ENCODE measurements at regions not wholly inside any gene's neighbourhood (a gene's known extent, or its start where the extent isn't known, plus 50 kb on each side); places are given as distances from the start of the nearest gene placed in this dataset.
A peak's percentile ranks its signal among the peaks of the same experiment; 100 is the strongest.

GRCh38 chr7:22921386-22922086 lies 92.4 kb downstream of the HYCC1 start:
- no peaks in the 10 kb centered on the region for H3K36me3 ChIP-seq (ENCODE audit: control insufficient read depth, insufficient read depth, low read length)
- H3K4me1 ChIP-seq (ENCODE audit: control insufficient read depth, insufficient read depth, low read length) = no peaks in the 10 kb centered on the region
- no CpG with 5 or more reads among the region's 1 CpG for WGBS (ENCODE audit: insufficient coverage)
- no peak for DNase-seq (ENCODE audit: low read depth in 4 of 6, low spot score in 6 of 6)
- no peaks in the 10 kb centered on the region for H3K9me3 ChIP-seq (ENCODE audit: control insufficient read depth, insufficient read depth, low read length)
- H3K27me3 ChIP-seq (ENCODE audit: control insufficient read depth, insufficient read depth, low read length) = no peaks in the 10 kb centered on the region
- no peak overlapping the region for H3K4me3 ChIP-seq (ENCODE audit: low read depth, low read length)
- H3K27ac ChIP-seq (ENCODE audit: low read depth, low read length) = no peak overlapping the region

- Histone ChIP-seq H3K36me3 (ENCODE audit: control insufficient read depth, insufficient read depth, low read length) (no peaks in the 10 kb centered on the region), H3K27me3 (ENCODE audit: control insufficient read depth, insufficient read depth, low read length) (no peaks in the 10 kb centered on the region), H3K27ac (ENCODE audit: low read depth, low read length) (no peak overlapping the region), H3K4me1 (ENCODE audit: control insufficient read depth, insufficient read depth, low read length) (no peaks in the 10 kb centered on the region), H3K9me3 (ENCODE audit: control insufficient read depth, insufficient read depth, low read length) (no peaks in the 10 kb centered on the region), H3K4me3 (ENCODE audit: low read depth, low read length) (no peak overlapping the region)
- WGBS (ENCODE audit: insufficient coverage) = no CpG with 5 or more reads among the region's 2 CpGs
- DNase-seq (ENCODE audit: low read depth in 4 of 6, low spot score in 6 of 6) = no peak
Measured at GRCh38 chr7:22920672-22921071, 93.3 kb downstream of the HYCC1 start.

GRCh38 chr7:22913158-22913557 lies 90.5 kb upstream of the TOMM7 start:
- H3K9me3 ChIP-seq (ENCODE audit: control insufficient read depth, insufficient read depth, low read length) = peaks cover 2% of the 10 kb centered on the region
- H3K27me3 ChIP-seq (ENCODE audit: control insufficient read depth, insufficient read depth, low read length) = no peaks in the 10 kb centered on the region
- H3K4me3 ChIP-seq (ENCODE audit: low read depth, low read length) = no peak overlapping the region
- no peak for DNase-seq (ENCODE audit: low read depth in 4 of 6, low spot score in 6 of 6)
- no peaks in the 10 kb centered on the region for H3K36me3 ChIP-seq (ENCODE audit: control insufficient read depth, insufficient read depth, low read length)
- WGBS (ENCODE audit: insufficient coverage) = 97% methylated on average over 4 of the region's 4 CpGs
- no peaks in the 10 kb centered on the region for H3K4me1 ChIP-seq (ENCODE audit: control insufficient read depth, insufficient read depth, low read length)
- H3K27ac ChIP-seq (ENCODE audit: low read depth, low read length) = no peak overlapping the region

- no peaks in the 10 kb centered on the region for H3K27me3 ChIP-seq (ENCODE audit: control insufficient read depth, insufficient read depth, low read length)
Measured at GRCh38 chr7:22911889-22912288, 89.2 kb upstream of the TOMM7 start.

GRCh38 chr7:22909917-22910316 lies 87.3 kb upstream of the TOMM7 start:
- Histone ChIP-seq H3K36me3 (ENCODE audit: control insufficient read depth, insufficient read depth, low read length) (no peaks in the 10 kb centered on the region), H3K27me3 (ENCODE audit: control insufficient read depth, insufficient read depth, low read length) (no peaks in the 10 kb centered on the region), H3K27ac (ENCODE audit: low read depth, low read length) (no peak overlapping the region), H3K4me1 (ENCODE audit: control insufficient read depth, insufficient read depth, low read length) (no peaks in the 10 kb centered on the region), H3K4me3 (ENCODE audit: low read depth, low read length) (no peak overlapping the region), H3K9me3 (ENCODE audit: control insufficient read depth, insufficient read depth, low read length) (peaks cover 2% of the 10 kb centered on the region)
- DNase-seq (ENCODE audit: low read depth in 4 of 6, low spot score in 6 of 6) = no peak
- WGBS (ENCODE audit: insufficient coverage) = 90% methylated on average over 2 of the region's 3 CpGs

More at GRCh38 chr7:22911889-22912288, 89.2 kb upstream of the TOMM7 start:
- peaks cover 2% of the 10 kb centered on the region for H3K9me3 ChIP-seq (ENCODE audit: control insufficient read depth, insufficient read depth, low read length)
- no peak for DNase-seq (ENCODE audit: low read depth in 4 of 6, low spot score in 6 of 6)
- no peaks in the 10 kb centered on the region for H3K4me1 ChIP-seq (ENCODE audit: control insufficient read depth, insufficient read depth, low read length)
- H3K27ac ChIP-seq (ENCODE audit: low read depth, low read length) = no peak overlapping the region
- no peak overlapping the region for H3K4me3 ChIP-seq (ENCODE audit: low read depth, low read length)
- no peaks in the 10 kb centered on the region for H3K36me3 ChIP-seq (ENCODE audit: control insufficient read depth, insufficient read depth, low read length)

GRCh38 chr7:22907805-22908204 lies 85.2 kb upstream of the TOMM7 start:
- Histone ChIP-seq H3K27me3 (ENCODE audit: control insufficient read depth, insufficient read depth, low read length) (no peaks in the 10 kb centered on the region), H3K4me1 (ENCODE audit: control insufficient read depth, insufficient read depth, low read length) (no peaks in the 10 kb centered on the region), H3K27ac (ENCODE audit: low read depth, low read length) (no peak overlapping the region), H3K36me3 (ENCODE audit: control insufficient read depth, insufficient read depth, low read length) (no peaks in the 10 kb centered on the region), H3K4me3 (ENCODE audit: low read depth, low read length) (no peak overlapping the region), H3K9me3 (ENCODE audit: control insufficient read depth, insufficient read depth, low read length) (no peaks in the 10 kb centered on the region)
- DNase-seq (ENCODE audit: low read depth in 4 of 6, low spot score in 6 of 6) = no peak
- no CpG with 5 or more reads among the region's 3 CpGs for WGBS (ENCODE audit: insufficient coverage)

- no peak overlapping the region for H3K27ac ChIP-seq (ENCODE audit: low read depth, low read length)
- H3K4me1 ChIP-seq (ENCODE audit: control insufficient read depth, insufficient read depth, low read length) = no peaks in the 10 kb centered on the region
- H3K36me3 ChIP-seq (ENCODE audit: control insufficient read depth, insufficient read depth, low read length) = no peaks in the 10 kb centered on the region
- H3K9me3 ChIP-seq (ENCODE audit: control insufficient read depth, insufficient read depth, low read length) = no peaks in the 10 kb centered on the region
- H3K4me3 ChIP-seq (ENCODE audit: low read depth, low read length) = no peak overlapping the region
- no peak for DNase-seq (ENCODE audit: low read depth in 4 of 6, low spot score in 6 of 6)
- no peaks in the 10 kb centered on the region for H3K27me3 ChIP-seq (ENCODE audit: control insufficient read depth, insufficient read depth, low read length)
- WGBS (ENCODE audit: insufficient coverage) = no CpG with 5 or more reads among the region's 2 CpGs
Measured at GRCh38 chr7:22900784-22901183, 78.1 kb upstream of the TOMM7 start.

GRCh38 chr7:22900101-22900500 lies 77.5 kb upstream of the TOMM7 start:
- WGBS (ENCODE audit: insufficient coverage) = no CpG with 5 or more reads among the region's 1 CpG
- H3K4me3 ChIP-seq (ENCODE audit: low read depth, low read length) = no peak overlapping the region
- no peaks in the 10 kb centered on the region for H3K27me3 ChIP-seq (ENCODE audit: control insufficient read depth, insufficient read depth, low read length)
- H3K4me1 ChIP-seq (ENCODE audit: control insufficient read depth, insufficient read depth, low read length) = no peaks in the 10 kb centered on the region
- no peaks in the 10 kb centered on the region for H3K36me3 ChIP-seq (ENCODE audit: control insufficient read depth, insufficient read depth, low read length)
- no peak for DNase-seq (ENCODE audit: low read depth in 4 of 6, low spot score in 6 of 6)
- H3K9me3 ChIP-seq (ENCODE audit: control insufficient read depth, insufficient read depth, low read length) = no peaks in the 10 kb centered on the region
- no peak overlapping the region for H3K27ac ChIP-seq (ENCODE audit: low read depth, low read length)

GRCh38 chr7:22896917-22897316 lies 74.3 kb upstream of the TOMM7 start:
- no peak for DNase-seq (ENCODE audit: low read depth in 4 of 6, low spot score in 6 of 6)
- no peaks in the 10 kb centered on the region for H3K9me3 ChIP-seq (ENCODE audit: control insufficient read depth, insufficient read depth, low read length)
- 88% methylated on average over 5 of the region's 5 CpGs for WGBS (ENCODE audit: insufficient coverage)

GRCh38 chr7:22895828-22896165 lies 73.1 kb upstream of the TOMM7 start:
- Histone ChIP-seq H3K27ac (ENCODE audit: low read depth, low read length) (no peak overlapping the region), H3K9me3 (ENCODE audit: control insufficient read depth, insufficient read depth, low read length) (no peaks in the 10 kb centered on the region), H3K36me3 (ENCODE audit: control insufficient read depth, insufficient read depth, low read length) (no peaks in the 10 kb centered on the region), H3K4me3 (ENCODE audit: low read depth, low read length) (no peak overlapping the region), H3K27me3 (ENCODE audit: control insufficient read depth, insufficient read depth, low read length) (no peaks in the 10 kb centered on the region), H3K4me1 (ENCODE audit: control insufficient read depth, insufficient read depth, low read length) (no peaks in the 10 kb centered on the region)
- WGBS (ENCODE audit: insufficient coverage) = 100% methylated on average over 1 of the region's 2 CpGs
- peak in 1 of 6 donors; percentile 69 for DNase-seq (ENCODE audit: low read depth in 4 of 6, low spot score in 6 of 6)

More at GRCh38 chr7:22896917-22897316, 74.3 kb upstream of the TOMM7 start:
- H3K27ac ChIP-seq (ENCODE audit: low read depth, low read length) = no peak overlapping the region
- H3K36me3 ChIP-seq (ENCODE audit: control insufficient read depth, insufficient read depth, low read length) = no peaks in the 10 kb centered on the region
- no peak overlapping the region for H3K4me3 ChIP-seq (ENCODE audit: low read depth, low read length)
- no peaks in the 10 kb centered on the region for H3K27me3 ChIP-seq (ENCODE audit: control insufficient read depth, insufficient read depth, low read length)
- no peaks in the 10 kb centered on the region for H3K4me1 ChIP-seq (ENCODE audit: control insufficient read depth, insufficient read depth, low read length)
